HG03558 (cell line): ENCODE measurements at regions not wholly inside any gene's neighbourhood (a gene's known extent, or its start where the extent isn't known, plus 50 kb on each side); places are given as distances from the start of the nearest gene placed in this dataset.
"Not testable (repeated sequence)": the region's sequence is repeated elsewhere in the genome, so short reads cannot be mapped to it uniquely, and the experiment has no call there.

Experiments
- ATAC-seq: cut with Tn5 transposase; IDR thresholded peaks from one replicate; pipeline ENCODE4 v1.9.1; 2021; ENCODE audit warnings: moderate number of reproducible peaks; ENCODE audit not compliant: unreplicated experiment; ENCODE audit errors: extremely low read depth

DNA sequence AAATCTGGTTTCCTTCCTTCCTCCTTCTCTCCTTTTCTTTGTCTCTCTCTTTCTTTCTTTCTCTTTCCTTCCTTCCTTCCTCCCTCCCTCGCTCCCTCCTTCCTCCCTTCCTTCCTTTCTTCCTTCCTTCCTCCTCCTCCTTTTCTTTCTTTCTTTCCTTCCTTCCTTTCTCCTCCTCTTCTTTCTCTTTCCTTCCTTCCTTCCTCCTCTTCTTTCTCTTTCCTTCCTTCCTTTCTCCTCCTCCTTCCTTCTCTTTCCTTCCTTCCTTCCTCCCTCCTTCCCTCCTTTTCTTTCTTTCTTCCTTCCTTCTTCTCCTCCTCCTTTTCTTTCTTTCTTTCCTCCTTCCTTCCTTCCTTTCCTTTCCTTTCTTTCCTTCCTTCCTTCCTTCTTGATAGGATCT, 61.2 kb downstream of the VIP start:
- ATAC-seq = no peak

DNA sequence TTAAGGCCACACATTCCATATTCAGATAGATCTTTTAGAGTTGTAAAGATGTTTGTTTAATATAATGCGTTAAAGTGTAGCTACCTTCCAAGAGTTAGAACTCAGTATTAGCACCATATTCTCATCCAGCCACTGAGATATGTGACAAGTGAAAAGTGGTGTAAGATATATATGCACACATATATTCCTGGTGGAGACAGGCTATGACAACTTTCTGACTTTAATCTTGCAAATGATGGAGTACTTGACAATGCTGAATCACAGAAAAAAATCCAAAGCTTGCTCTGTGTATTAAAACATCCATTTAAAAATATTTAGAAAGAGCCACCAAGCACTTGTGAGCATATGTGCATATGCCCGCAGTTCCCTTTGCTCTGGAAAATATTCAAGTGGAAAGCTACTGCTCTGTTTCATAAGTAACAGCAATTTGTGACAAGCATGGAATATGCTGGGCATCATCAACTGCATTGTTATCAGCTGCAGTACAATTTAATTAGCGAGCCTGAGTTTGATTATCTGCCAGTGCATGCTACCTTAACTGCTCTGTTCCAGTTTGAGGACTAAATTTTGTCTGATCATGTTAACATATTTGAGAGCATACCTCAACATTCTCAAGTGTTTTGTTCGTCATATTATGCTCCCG, 64.8 kb downstream of the VIP start:
- no peak for ATAC-seq

DNA sequence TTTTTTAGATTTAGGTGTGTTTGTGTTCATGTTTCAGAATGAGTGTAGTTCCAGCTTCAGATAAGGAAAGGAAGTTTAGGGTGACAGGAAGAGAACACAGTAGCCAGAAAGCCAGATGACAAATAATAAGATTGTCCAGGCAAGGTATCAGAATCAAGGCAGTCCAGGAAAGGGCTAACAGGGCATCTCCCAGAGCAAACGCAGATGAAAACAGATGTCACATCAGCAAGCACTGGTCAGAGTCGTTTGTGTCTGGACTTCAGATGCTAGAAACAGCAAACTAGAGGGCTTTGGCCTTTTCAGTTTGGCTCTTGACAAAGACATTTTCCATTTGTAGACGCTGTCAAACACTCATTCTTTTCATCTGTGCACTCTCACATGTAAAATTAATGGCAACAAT, 65.5 kb downstream of the VIP start:
- no peak for ATAC-seq

DNA sequence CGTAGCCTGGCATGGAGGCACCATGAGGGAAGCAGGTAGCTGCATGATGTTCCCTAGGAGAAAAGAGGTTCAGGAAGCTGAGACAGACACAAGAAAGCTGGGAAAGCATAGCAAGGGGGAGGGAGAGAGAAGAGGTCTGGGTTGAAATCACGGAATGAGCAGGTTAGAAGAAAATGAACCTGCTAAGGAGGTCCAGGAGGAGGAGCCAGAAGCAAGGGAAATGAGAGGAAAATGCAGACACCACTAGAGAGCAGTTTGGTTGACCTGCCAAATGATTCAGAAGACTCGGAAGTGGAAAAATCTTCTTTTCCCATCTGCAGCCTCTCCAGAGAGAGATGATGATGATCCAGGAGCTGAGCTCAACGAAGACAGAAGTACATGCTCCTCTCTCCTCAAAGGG, 70.9 kb downstream of the VIP start:
- ATAC-seq = no peak

DNA sequence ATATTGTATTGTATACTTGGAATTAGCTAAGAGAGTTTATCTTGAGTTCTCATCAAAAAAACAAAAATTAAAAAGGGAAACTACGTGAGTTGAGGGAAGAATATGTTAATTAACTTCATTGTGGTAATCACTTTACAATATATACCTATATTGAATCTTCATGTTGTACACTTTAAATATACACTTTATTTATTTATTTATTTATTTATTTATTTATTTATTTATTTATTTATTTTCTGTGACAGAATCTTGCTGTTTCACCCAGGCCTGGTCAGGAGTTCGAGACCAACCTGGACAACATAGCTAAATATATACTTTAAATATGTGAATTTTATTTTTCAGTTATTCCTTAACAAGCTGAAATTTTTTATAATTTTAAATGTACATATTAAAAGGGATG, 74.1 kb downstream of the VIP start:
- ATAC-seq = no peak

DNA sequence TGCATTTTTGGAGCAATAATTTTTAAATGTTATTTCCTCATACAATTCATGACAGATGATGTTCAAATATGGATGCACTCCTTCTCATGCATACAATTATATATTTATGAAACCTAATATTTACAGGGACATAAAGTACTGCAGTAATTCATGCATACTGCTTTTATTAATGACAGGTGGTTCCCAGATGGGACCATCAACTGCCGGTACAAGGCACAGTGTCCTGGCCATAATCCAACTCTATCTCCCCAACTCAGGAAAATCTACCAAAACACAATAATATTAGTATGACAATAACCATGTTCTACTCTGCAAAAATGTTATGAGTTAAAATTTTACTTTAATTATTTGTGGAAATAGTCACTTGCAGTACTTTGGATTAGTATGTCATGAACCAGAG, 77.8 kb downstream of the VIP start:
- no peak for ATAC-seq

DNA sequence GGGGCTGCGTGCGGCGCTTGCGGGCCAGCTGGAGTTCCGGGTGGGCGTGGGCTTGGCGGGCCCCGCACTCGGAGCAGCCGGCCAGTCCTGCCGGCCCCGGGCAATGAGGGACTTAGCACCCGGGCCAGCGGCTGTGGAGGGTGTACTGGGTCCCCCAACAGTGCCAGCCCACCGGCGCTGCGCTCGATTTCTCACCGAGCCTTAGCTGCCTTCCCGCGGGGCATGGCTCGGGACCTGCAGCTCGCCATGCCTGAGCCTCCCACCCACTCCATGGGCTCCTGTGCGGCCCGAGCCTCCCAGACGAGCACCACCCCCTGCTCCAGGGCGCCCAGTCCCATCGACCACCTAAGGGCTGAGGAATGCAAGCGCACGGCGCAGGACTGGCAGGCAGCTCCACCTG, 83.8 kb downstream of the VIP start:
- ATAC-seq = not testable (repeated sequence)

DNA sequence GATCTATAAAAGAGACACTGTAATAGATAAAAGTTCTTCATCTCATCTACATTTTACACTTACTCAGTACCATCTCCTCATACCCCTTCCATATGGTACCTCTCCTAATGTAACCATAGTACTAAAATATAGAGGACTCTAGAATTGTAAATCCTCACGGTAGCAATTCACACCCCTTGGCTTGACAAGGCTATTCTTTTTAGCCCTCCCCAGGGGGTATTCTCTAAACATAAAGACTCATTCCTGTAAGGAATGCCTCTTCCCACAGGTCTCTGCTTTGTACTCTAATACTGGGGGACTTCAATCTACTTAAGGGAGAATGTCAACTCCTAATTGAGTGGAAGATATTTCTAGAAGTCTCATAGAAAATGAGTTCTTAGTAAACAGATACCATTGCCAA, 85.9 kb downstream of the VIP start:
- no peak for ATAC-seq

DNA sequence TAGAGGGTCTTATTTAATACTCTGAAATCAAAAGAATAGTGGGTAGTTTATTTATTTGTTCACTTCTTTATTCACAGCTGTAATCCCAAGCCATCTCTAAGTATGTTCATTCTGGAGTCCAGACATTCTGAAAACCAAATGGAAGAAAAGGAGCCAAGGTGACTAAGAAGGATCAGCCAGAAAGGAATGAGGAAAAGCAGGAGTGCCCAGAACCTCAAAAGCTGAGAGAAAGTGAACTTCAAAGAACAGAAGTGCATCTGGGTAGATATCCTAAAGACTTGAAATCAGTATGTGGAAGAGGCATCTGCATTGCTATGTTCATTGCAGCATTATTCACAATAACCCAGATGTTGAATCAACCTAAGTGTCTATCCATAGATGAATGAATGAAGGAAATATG, 94.8 kb downstream of the VIP start:
- ATAC-seq = no peak

DNA sequence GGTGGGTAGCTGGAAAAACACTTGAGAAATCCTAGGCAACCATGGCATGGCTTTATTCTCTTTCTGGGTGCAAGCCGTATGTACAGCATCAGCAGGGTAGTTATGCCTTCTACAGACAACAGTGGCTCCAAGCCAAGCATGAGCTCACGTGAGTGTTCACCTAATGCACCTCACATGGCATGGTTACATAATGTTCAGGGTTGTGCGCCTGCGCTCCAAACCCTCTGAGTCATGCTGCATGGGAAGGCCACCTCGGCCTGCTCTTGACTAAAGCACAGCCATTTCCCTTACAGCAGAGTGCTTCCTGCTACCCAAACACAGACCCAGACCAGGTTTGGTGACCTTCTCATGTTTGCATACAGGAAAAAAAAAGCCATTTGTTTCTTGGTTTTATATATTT, 96.2 kb downstream of the VIP start:
- ATAC-seq = no peak

DNA sequence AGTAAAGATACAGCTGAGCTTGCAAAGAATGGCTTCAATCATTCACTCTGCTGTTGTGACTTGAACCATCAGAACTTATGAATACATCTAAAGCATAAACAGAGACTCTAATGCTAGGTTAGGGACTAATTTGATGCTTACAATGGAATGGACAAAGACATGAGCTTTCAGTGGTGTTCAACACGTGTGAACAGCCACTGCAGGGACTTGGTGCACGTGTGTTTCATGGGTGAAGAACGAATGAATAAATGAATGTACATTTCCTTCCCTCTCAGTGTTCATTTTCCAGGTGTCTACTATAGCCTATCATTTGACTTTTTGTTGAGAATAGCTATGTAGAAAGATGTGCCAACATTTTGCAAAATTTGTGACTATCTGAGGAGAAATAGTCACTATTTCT, 98.3 kb downstream of the VIP start:
- ATAC-seq = no peak

DNA sequence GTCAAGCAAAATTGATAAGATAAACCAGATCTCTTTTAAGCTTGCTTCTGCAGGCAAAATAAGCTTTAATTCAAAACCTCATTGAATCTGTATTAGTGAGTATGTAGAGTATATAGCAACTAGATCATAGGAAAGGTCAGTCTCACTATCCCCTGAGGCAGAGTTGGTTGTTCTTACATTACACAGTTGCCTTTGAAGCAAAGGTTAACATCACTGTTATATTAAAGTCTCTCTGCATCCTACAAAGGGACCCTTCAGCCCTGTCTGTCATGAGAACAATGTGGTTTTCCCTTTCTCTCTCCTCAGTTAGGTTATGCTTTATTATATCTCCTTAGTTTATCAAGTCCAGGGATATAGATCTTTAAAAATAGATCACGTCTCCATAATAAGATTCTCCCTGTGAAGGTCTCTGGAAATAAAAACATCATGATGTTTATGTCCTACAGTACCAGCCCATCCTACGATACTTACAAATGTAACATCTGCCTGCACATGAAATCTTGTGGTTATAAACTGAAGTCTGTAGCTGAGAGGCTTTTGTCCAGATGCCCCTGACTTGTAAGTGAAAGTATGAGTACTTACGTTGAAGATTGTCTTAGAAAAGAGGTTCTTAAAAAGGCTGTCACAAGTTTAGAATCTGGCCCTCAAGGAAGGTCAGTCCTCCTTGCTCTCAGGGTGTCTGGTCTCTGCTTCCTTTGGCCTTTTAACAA, 103.6 kb downstream of the VIP start:
- ATAC-seq = no peak

DNA sequence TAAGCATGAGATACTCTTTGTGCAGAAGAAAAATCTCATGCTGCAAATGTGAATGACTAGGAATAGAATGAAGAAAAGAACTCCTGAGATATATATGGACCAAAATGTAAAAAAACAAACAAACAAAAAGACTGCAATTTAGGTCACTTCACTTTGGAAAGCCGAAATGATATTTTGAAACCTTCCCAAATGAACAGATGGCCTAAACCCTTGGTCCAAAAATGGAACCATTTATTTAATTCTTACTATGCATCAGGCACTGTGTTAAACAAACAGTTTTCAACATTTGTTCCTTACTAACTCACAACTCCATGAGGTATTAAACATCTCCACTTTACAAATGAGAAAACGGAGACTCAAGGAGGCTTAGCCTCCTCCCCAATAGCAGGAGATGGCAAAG, 107.5 kb downstream of the VIP start:
- ATAC-seq = no peak

DNA sequence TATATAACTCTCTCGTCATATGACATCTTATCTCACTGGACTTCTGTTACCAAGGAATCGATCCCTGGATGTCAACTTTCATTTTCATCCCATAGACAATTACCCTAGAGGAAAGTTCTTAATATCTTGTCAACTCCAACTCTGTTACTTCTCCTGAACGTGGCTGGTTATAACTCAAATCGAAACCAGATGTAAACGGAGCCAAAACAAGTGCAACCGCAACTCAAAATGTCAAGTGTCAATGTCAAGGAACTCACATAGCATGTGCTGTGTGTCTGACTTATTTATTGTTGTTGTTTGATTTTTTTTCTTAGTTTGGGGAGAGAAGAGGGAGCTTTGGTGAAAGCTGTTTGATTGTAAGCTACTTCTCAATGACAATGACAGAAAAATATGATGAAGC, 108.6 kb downstream of the VIP start:
- ATAC-seq = no peak

DNA sequence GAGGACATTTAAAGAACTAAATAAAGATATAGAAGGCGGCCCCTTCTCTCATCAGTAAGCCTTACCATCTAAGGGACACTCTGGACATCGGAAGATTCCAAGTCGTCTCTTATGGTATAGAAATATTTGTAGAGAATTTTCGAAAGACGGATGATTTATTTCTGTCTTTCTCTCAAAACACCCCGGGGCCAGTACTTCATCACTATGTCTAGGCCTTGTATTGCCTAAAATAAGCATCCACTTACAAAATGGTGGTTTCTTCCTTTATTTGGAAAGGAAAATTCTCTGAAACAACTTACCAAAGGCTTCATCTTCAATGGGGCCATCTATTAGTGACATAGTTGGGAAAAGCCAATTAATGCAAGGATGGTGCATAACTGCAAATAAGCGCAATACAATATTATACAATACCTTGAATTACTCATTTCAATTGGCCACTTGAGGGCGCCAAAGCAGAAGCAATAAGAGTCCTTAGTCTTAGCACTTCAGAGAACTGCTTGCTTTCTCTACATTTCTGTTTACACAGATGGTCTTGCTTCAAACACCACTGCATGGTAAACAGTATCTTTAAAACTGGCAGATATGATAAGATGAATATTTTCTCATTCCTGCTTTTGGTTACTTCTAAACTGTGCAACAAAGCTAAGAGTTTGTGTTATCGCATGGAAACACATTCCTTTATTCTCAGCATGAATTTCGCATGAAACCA, 113.2 kb downstream of the VIP start:
- peak; percentile 82 for ATAC-seq

DNA sequence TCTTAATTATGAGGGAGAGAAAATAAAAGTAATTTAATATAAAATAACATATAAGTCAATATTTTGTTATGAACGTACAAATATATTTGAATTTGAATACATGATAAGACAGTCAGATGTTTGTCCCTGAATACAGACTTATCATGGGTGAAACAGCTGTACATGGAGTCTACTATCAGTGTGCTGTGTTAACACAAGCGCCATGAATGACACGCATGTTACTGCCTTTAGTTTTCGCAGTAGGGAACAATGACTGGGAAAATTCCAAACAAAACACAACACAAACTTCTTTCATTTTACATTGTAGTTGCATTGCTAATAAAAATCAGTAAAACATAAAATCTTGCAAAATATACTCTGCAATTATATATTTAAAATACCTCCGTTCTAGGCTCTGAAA, 108.6 kb downstream of the FBXO5 start:
- ATAC-seq = no peak

DNA sequence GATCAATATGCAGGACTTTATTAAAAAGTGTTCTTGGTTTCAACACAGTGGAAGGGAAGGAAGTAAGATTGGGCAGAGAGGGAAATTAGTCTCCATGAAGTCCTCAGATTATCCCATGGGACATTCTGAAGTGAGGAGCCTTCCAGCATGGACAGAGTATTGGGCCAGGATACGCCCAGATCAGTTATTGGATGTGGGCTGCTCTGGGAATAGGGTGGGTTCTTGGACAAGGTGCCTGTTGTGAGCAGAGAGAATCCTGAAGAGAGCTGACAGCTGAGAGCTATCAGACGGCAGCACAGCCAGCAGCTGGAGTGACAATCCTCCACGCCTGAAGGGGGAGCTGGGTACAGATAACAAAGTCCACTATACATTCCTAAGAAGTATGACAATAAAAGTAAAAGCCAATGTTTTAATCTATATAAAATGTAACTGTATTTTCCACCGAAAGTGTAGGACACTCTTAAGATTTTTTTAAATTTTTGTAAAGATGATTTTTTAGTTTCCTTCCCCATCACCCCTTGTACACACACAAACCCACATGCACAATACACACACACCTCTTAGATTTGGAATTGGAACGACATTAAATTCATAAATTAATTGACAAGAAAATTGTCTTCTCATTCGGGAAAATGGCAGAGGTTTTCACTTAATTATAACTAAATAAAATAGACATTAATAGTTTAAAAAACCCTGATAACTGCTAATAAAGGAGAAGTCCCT, 107.8 kb downstream of the FBXO5 start:
- ATAC-seq = no peak

DNA sequence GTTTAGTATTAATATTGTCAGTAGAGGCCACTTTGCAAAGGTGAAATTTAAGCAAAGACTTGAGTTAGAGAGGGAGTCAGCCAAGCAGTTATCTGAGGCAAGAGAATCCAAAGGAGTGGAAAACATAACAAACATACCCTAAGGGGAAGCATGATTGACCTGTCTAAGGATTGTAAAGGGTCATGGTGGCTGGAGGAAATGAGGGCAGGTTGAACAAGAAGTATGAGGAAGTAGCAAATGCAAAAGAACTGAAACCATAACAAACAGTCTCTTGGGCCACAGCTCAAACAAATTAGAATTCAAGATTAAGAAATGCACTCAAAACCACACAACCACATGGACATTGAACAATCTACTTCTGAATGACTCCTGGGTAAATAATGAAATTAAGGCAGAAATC, 103.2 kb downstream of the FBXO5 start:
- ATAC-seq = no peak

DNA sequence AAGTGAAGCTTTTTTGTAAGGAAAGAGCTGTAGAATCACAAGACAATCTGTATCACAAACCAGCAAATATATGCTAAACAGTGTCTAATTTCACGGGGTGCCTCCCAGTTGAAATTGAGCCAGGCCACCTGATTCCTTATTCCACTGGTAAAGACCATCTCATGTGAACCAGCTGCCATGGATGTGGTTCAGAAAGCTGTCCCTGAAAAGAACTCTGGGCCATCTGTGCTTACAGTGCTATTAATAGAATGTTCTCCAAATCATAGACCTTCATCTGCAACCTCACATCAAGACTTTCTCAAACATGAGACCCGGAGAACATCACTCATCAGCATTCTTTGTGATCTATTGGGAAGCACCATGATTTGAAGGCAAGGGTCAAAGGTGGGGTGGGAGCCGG, 89.7 kb downstream of the FBXO5 start:
- no peak for ATAC-seq

DNA sequence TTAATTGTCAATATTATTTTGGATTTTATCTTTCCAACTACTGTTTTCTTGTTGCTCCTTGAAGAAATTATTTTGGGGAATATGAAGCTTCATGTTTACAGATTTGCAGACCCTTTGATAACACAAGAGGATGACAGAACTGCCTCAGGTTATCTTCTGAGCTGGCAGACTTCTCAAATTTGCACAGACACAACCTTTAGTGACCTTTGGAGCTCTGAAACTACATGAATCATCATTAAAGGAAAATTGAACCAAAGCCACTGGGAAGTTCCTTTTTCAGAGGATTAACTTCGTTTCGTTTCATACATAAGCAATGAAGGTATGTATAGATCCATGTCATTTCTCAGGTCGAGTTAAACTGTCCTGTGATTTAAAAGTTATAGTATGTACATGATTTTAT, 85.9 kb downstream of the FBXO5 start:
- no peak for ATAC-seq

DNA sequence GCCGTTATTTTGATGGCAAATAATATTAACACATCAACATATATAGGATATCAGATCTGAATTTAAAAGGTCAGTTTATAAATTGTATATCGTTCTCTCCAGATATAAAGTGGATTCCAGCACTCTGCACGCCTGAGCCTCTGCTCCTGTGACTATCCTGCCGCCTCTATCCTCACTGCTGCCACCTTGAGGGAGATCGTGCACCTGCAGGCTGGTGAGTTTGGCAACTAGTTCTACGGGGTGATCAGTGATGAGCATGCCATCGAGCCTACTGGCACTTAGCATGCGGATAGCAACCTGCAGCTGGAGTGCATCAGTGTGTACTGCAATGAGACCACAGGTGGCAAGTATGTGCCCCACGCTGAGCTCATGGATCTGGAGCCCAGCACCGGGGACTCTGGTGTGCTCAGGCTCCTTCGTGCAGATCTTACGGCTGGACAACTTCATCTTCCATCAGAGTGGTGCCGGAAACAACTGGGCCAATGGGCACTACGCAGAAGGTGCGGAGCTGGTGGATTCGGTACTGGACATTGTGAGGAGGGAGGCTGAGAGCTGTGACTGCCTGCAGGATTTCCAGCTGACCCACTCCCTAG, 84.9 kb downstream of the FBXO5 start:
- ATAC-seq = peak; percentile 92
